HG03159 (cell line): ENCODE measurements at regions not wholly inside any gene's neighbourhood (a gene's known extent, or its start where the extent isn't known, plus 50 kb on each side); places are given as distances from the start of the nearest gene placed in this dataset.

ENCODE experiments used
- ATAC-seq: cut with Tn5 transposase; IDR thresholded peaks from one replicate; pipeline ENCODE4 v1.9.1; 2021; ENCODE audit warnings: mild to moderate bottlenecking, moderate library complexity; ENCODE audit not compliant: unreplicated experiment

GRCh38 chr2:62305421-62306176 is 109.7 kb downstream of the B3GNT2 start:
- ATAC-seq, result no peak

- ATAC-seq, result no peak
Observed at GRCh38 chr2:62304429-62305417, 108.8 kb downstream of the B3GNT2 start.

- no peak for ATAC-seq
Observed at GRCh38 chr2:62303788-62304187, 107.9 kb downstream of the B3GNT2 start.

GRCh38 chr2:62302631-62303435 is 106.9 kb downstream of the B3GNT2 start:
- no peak for ATAC-seq

GRCh38 chr2:62300925-62301324 is 105.0 kb downstream of the B3GNT2 start:
- ATAC-seq, result no peak

GRCh38 chr2:62297624-62298010 is 101.7 kb downstream of the B3GNT2 start:
- no peak for ATAC-seq

- ATAC-seq, result no peak
Observed at GRCh38 chr2:62296832-62297623, 101.1 kb downstream of the B3GNT2 start.

GRCh38 chr2:62296034-62296831 is 100.3 kb downstream of the B3GNT2 start:
- ATAC-seq, result no peak

GRCh38 chr2:62293490-62294271 is 97.8 kb downstream of the B3GNT2 start:
- peak; percentile 70 for ATAC-seq

GRCh38 chr2:62293151-62293489 is 97.2 kb downstream of the B3GNT2 start:
- ATAC-seq, result no peak

GRCh38 chr2:62292190-62292589 is 96.3 kb downstream of the B3GNT2 start:
- no peak for ATAC-seq

GRCh38 chr2:62291517-62292137 is 95.7 kb downstream of the B3GNT2 start:
- ATAC-seq, result no peak

GRCh38 chr2:62291052-62291451 is 95.1 kb downstream of the B3GNT2 start:
- no peak for ATAC-seq

- ATAC-seq, result peak; percentile 68
Observed at GRCh38 chr2:62287899-62288880, 92.3 kb downstream of the B3GNT2 start.

GRCh38 chr2:62287282-62287681 is 91.4 kb downstream of the B3GNT2 start:
- no peak for ATAC-seq

- ATAC-seq, result no peak
Observed at GRCh38 chr2:62286089-62286785, 90.3 kb downstream of the B3GNT2 start.

GRCh38 chr2:62284980-62285379 is 89.1 kb downstream of the B3GNT2 start:
- no peak for ATAC-seq
